Astrocyte of the spinal cord (primary cell): ENCODE measurements at regions not wholly inside any gene's neighbourhood (a gene's known extent, or its start where the extent isn't known, plus 50 kb on each side); places are given as distances from the start of the nearest gene placed in this dataset.

ENCODE experiments used
- DNase-seq: peaks from one replicate; pipeline ENCODE4 v3.0.0; 2011; ENCODE audit warnings: low read depth, low spot score
- H3K4me3 ChIP-seq: 2 replicates; pipeline ENCODE4 v1.5.1; 2011; ENCODE audit warnings: low read depth, mild to moderate bottlenecking, low read length, moderate library complexity
- in situ Hi-C: cut with HindIII; loops from 2 replicates; pipeline ENCODE4 v1.10.0; 2017; ENCODE audit warnings: low sequenced_read_pairs
- TF ChIP-seq, protein P1 (sequence below): IDR thresholded peaks from 2 replicates; pipeline ENCODE4 v1.5.1; 2012; ENCODE audit warnings: low read depth, mild to moderate bottlenecking, low read length, inconsistent platforms

DNA sequence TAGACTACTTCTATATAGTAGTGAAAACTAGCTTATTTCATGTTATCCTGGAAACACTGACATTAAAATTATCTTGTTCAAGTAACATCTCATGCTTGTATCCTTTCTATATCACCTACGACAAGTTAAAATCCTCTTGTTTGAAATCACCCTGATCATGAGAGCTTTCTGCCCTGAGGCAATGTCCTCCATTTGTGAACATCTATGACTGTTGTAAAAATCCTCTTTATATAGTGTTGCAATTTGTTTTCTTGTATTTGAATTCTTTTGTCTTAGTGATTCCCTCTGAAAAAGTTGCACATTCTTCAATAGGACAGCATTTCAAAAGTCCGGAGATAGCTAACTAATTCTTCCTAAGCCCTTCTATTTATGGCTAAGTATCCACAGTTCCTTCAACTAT is 480.3 kb downstream of the NSUN3 start:
- no peak overlapping the region for H3K4me3 ChIP-seq
- TF ChIP-seq, protein P1, sequence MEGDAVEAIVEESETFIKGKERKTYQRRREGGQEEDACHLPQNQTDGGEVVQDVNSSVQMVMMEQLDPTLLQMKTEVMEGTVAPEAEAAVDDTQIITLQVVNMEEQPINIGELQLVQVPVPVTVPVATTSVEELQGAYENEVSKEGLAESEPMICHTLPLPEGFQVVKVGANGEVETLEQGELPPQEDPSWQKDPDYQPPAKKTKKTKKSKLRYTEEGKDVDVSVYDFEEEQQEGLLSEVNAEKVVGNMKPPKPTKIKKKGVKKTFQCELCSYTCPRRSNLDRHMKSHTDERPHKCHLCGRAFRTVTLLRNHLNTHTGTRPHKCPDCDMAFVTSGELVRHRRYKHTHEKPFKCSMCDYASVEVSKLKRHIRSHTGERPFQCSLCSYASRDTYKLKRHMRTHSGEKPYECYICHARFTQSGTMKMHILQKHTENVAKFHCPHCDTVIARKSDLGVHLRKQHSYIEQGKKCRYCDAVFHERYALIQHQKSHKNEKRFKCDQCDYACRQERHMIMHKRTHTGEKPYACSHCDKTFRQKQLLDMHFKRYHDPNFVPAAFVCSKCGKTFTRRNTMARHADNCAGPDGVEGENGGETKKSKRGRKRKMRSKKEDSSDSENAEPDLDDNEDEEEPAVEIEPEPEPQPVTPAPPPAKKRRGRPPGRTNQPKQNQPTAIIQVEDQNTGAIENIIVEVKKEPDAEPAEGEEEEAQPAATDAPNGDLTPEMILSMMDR = no peak
- DNase-seq = no peak
- in situ Hi-C loops = no loop called here

DNA sequence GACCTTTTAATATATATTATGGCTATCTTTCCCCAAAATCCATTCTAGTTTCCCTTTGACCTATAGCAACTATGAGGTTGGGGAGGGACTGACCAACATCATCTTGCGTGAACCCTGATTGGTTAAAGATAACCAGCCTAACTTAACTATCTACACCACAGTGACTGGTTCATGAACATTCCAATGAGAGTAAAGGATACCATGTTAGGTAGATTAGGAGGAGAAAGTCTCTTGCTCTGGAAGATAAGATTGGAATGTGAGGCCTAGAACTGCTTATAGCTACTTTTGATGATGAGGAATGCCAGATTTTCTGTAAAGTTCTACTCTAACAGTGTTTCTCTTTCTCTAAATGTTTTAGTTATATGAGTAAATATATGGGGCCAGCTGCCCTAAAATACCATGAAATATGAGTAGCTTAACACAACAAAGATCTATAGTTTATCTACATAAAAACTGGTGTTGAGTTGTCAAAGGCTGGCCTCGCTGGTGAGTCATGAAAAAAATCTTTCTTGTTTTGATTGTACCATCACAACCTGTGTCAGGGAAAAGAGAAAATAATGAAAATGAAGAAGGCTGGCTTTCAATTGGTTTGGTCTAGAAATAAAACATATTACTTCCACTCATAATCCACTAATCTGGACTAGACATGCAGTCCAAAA is 481.4 kb downstream of the NSUN3 start:
- DNase-seq = no peak
- TF ChIP-seq, protein P1 = no peak
- no peak overlapping the region for H3K4me3 ChIP-seq
- in situ Hi-C loops = no loop called here

DNA sequence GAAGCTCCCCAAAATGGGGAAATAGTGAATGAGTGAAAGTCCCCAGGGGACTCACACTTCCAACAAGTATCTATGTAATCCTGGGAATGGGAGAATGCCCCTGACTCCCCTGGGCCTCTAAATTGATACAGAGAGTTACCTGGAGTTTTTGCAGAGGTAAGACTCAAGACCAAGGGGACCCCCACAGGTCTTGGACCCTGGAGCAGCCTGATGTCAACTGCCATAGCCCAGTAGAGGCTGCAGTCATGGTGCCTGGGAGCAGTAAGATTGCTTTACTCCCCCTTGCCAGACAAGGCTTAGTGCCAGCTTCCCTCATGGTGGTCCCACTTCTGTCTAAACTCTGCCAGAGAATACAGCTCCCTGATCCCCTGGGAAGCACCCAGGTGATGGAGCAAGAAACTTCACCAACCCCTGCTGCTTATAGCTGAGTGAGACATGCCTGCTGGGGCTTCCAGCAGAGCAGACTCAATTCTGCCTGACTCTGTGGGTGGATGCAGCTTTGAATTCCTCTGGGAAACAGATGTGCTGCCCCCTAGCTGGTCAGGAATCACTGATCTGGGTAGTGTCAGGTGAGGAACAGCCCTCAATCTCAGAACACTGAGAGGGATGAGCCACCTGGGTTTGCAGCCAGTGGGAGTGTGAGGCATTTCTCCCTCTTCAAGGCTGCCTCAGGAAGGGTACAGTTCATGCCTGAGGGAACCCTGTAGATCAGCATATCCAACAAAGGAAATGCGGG is 485.9 kb downstream of the NSUN3 start:
- TF ChIP-seq, protein P1 = no peak
- in situ Hi-C loops = no loop called here
- H3K4me3 ChIP-seq = no peak overlapping the region
- no peak for DNase-seq

DNA sequence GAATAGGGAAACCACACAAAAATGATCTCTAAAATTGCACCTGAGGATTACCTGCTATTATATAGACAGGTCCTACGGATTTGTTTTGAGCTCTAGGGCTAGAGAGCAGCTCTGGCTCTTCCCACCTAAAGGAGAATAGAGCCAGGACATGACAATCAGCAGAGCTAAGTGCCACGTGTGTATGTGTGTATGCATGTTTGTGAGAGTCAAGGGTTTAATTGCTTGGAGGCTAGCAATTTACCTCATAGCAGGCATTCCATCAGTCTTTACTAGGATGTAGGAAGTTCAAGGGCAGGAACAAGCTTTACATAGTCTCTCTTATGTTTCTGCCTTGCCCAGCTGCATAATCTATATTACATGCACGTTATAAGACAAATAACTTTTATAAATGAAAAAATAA is 498.2 kb downstream of the NSUN3 start:
- in situ Hi-C loops = no loop called here
- no peak for DNase-seq
- TF ChIP-seq, protein P1 = no peak
- H3K4me3 ChIP-seq = no peak overlapping the region

DNA sequence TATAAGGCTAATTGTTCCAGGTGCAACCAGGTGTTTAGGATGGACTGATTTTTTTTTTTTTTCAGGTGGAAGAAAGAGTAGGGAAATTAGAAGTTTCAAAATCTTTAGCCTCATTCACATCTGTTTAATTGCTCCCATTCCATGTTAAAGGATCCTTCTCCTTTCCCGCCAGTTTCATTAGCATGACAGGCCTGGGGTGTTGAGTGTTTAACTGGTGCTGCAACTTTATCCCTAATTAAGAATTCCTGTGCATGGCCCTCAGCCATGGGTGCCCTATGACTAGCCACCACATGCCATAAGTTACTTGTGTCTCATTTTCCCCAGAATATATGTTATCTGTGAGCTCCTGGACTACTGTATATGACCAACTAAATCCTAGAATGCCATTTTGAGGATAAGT is 501.4 kb downstream of the NSUN3 start:
- no peak for DNase-seq
- H3K4me3 ChIP-seq = no peak overlapping the region
- TF ChIP-seq, protein P1 = no peak
- in situ Hi-C loops = no loop called here

DNA sequence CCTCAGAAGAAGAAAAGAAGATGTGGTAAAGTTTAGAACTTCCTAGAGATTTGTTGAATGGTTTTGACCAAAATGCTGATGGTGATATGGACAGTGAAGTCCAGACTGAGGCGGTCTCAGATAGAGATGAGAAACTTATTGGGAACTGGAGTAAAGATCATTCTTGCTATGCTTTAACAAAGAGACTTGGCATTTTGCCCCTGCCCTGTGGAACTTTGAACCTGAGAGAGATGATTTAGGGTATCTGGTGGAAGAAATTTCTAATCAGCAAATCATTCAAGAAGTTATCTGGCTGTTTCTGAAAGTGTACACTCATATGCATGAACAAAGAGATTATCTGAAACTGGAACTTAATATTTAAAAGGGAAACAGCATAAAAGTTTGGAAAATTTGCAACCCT is 505.2 kb downstream of the NSUN3 start:
- in situ Hi-C loops = no loop called here
- no peak for DNase-seq
- H3K4me3 ChIP-seq = no peak overlapping the region
- TF ChIP-seq, protein P1 = no peak
